GM21423 (cell line): ENCODE measurements at regions not wholly inside any gene's neighbourhood (a gene's known extent, or its start where the extent isn't known, plus 50 kb on each side); places are given as distances from the start of the nearest gene placed in this dataset.

ENCODE experiments used
- ATAC-seq: cut with Tn5 transposase; IDR thresholded peaks from one replicate; pipeline ENCODE4 v1.9.1; 2021; ENCODE audit warnings: mild to moderate bottlenecking, moderate library complexity; ENCODE audit not compliant: unreplicated experiment

DNA sequence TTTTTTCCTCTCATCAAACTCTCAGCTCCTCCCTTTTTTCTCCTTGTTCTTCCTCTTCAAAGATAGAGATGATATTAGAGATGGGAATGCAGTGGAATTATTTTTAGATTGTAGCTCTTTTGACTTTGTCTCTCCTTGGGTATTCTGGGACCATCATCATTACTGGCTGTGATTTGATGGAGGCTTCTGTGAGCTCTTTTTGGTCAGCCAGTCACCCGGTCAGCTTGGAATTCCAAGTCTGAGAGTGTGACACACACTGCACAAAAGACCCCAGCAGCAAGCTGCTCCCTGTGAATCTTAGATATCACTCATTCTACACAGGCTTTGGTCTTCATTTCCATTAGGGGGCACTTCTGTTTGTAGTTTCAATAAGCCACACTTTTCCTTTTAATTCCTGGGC is 51.6 kb upstream of the NEK7 start:
- ATAC-seq, result no peak

DNA sequence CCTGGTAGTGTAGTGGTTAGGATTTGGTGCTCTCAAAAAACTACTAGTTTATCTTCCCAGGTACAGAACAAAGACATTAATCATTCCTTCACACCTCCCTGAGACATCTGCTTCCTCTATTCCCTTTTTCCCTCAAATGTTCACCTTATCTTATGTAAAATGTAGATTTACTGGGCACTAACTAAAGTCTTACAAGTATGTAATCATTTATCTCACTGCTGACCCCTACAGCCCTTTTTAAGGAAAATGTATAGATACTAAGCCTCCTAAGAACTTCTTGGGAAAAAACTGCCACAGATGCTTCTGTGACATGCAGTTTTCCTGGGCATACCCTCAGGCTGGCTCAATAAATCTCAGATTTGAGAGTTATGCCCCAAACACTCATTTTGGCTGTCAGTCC is 50.8 kb upstream of the NEK7 start:
- no peak for ATAC-seq
